Glomerular endothelial cell (primary cell): ENCODE measurements at regions not wholly inside any gene's neighbourhood (a gene's known extent, or its start where the extent isn't known, plus 50 kb on each side); places are given as distances from the start of the nearest gene placed in this dataset.
"Not testable (repeated sequence)": the region's sequence is repeated elsewhere in the genome, so short reads cannot be mapped to it uniquely, and the experiment has no call there.

Experiments
- DNase-seq: peaks from one replicate; pipeline ENCODE4 v3.0.0-alpha.2; 2011; ENCODE audit warnings: low read depth, low spot score; ENCODE audit errors: extremely low read depth

- DNase-seq: no peak
These were observed 720.6 kb downstream of the RFPL4B start for GRCh38 chr6:113067612-113068275.

GRCh38 chr6:113068570-113068969 lies 721.4 kb downstream of the RFPL4B start:
- DNase-seq: no peak

- DNase-seq: not testable (repeated sequence)
These were observed 723.6 kb downstream of the RFPL4B start for GRCh38 chr6:113070681-113071080.

GRCh38 chr6:113073611-113074191 lies 726.6 kb downstream of the RFPL4B start:
- DNase-seq: no peak

- no peak for DNase-seq
These were observed 729.0 kb downstream of the RFPL4B start for GRCh38 chr6:113076116-113076515.

GRCh38 chr6:113076816-113077215 lies 729.7 kb downstream of the RFPL4B start:
- no peak for DNase-seq

- no peak for DNase-seq
These were observed 730.7 kb downstream of the RFPL4B start for GRCh38 chr6:113077794-113078193.

GRCh38 chr6:113078791-113079190 lies 731.7 kb downstream of the RFPL4B start:
- DNase-seq: no peak

- DNase-seq: no peak
These were observed 735.6 kb downstream of the RFPL4B start for GRCh38 chr6:113082745-113083144.

GRCh38 chr6:113083947-113084346 lies 736.8 kb downstream of the RFPL4B start:
- no peak for DNase-seq

- DNase-seq: no peak
These were observed 741.9 kb downstream of the RFPL4B start for GRCh38 chr6:113089056-113089455.

- no peak for DNase-seq
These were observed 745.7 kb downstream of the RFPL4B start for GRCh38 chr6:113092795-113093194.

- no peak for DNase-seq
These were observed 747.6 kb downstream of the RFPL4B start for GRCh38 chr6:113094779-113095178.

- DNase-seq: no peak
These were observed 748.7 kb downstream of the RFPL4B start for GRCh38 chr6:113095841-113096240.

- DNase-seq: peak; percentile 89
These were observed 754.4 kb upstream of the MARCKS start for GRCh38 chr6:113102761-113103160.

GRCh38 chr6:113103634-113104361 lies 753.3 kb upstream of the MARCKS start:
- DNase-seq: peak; percentile 64

GRCh38 chr6:113104541-113104940 lies 752.6 kb upstream of the MARCKS start:
- DNase-seq: no peak

GRCh38 chr6:113104951-113105350 lies 752.2 kb upstream of the MARCKS start:
- no peak for DNase-seq

- DNase-seq: no peak
These were observed 746.9 kb upstream of the MARCKS start for GRCh38 chr6:113110211-113110610.

GRCh38 chr6:113111550-113111949 lies 745.6 kb upstream of the MARCKS start:
- DNase-seq: no peak

- DNase-seq: no peak
These were observed 745.1 kb upstream of the MARCKS start for GRCh38 chr6:113112086-113112485.

- DNase-seq: no peak
These were observed 741.9 kb upstream of the MARCKS start for GRCh38 chr6:113115196-113115595.
